ENCODE measurements at regions not wholly inside any gene's neighbourhood (a gene's known extent, or its start where the extent isn't known, plus 50 kb on each side); places are given as distances from the start of the nearest gene placed in this dataset.
"Not testable (repeated sequence)": the region's sequence is repeated elsewhere in the genome, so short reads cannot be mapped to it uniquely, and the experiment has no call there.

- DNase-seq (ENCODE audit: low read depth, low spot score): no peak
Measured at GRCh38 chr7:131075406-131075805, 252.3 kb upstream of the MKLN1 start.

- no peak for DNase-seq (ENCODE audit: low read depth, low spot score)
Measured at GRCh38 chr7:131076032-131076431, 251.6 kb upstream of the MKLN1 start.

- no peak for DNase-seq (ENCODE audit: low read depth, low spot score)
Measured at GRCh38 chr7:131076711-131077181, 250.9 kb upstream of the MKLN1 start.

GRCh38 chr7:131077735-131078134 lies 249.9 kb upstream of the MKLN1 start:
- DNase-seq (ENCODE audit: low read depth, low spot score): no peak

GRCh38 chr7:131080754-131081153 lies 246.9 kb upstream of the MKLN1 start:
- no peak for DNase-seq (ENCODE audit: low read depth, low spot score)

GRCh38 chr7:131081308-131081707 lies 246.4 kb upstream of the MKLN1 start:
- DNase-seq (ENCODE audit: low read depth, low spot score): no peak

- no peak for DNase-seq (ENCODE audit: low read depth, low spot score)
Measured at GRCh38 chr7:131083781-131084180, 243.9 kb upstream of the MKLN1 start.

DNA sequence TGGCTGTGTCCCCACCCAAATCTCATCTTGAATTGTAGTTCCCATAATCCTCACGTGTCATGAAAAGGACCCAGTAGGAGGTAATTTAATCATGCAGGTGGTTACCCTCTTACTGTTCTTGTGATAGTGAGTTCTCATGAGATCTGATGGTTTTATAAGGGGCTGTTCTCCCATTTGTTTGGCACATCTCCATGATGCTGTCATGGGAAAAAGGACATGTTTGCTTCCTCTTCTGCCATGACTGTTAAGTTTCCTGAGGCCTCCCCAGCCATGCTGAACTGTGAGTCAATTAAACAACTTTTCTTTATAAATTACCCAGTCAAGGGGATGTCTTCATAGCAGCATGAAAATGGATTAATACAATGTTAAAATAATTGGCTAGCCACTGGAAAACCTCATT lies 243.3 kb upstream of the MKLN1 start:
- not testable (repeated sequence) for DNase-seq (ENCODE audit: low read depth, low spot score)

- DNase-seq (ENCODE audit: low read depth, low spot score): no peak
Measured at GRCh38 chr7:131087756-131088658, 239.7 kb upstream of the MKLN1 start.

GRCh38 chr7:131090188-131090587 lies 237.5 kb upstream of the MKLN1 start:
- DNase-seq (ENCODE audit: low read depth, low spot score): no peak

GRCh38 chr7:131090886-131091692 lies 236.6 kb upstream of the MKLN1 start:
- no peak for DNase-seq (ENCODE audit: low read depth, low spot score)

DNA sequence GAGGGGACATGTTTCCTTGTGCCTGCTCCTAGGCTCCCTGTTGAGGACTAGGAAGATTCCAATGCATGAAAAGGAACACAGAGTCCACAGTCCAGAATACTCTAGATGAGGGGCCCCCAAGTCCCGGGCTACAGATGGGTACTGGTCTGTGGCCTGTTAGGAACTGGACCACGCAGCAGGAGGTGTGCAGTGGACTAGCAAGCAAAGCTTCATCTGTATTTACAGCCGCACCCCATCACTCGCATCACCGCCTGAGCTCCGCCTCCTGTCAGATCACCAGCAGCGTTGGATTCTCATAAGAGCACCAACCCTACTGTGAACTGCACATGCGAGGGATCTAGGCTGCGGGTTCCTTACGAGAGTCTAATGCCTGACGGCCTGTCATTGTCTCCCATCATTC lies 233.0 kb upstream of the MKLN1 start:
- DNase-seq (ENCODE audit: low read depth, low spot score): no peak

GRCh38 chr7:131095346-131095745 lies 232.3 kb upstream of the MKLN1 start:
- no peak for DNase-seq (ENCODE audit: low read depth, low spot score)

DNA sequence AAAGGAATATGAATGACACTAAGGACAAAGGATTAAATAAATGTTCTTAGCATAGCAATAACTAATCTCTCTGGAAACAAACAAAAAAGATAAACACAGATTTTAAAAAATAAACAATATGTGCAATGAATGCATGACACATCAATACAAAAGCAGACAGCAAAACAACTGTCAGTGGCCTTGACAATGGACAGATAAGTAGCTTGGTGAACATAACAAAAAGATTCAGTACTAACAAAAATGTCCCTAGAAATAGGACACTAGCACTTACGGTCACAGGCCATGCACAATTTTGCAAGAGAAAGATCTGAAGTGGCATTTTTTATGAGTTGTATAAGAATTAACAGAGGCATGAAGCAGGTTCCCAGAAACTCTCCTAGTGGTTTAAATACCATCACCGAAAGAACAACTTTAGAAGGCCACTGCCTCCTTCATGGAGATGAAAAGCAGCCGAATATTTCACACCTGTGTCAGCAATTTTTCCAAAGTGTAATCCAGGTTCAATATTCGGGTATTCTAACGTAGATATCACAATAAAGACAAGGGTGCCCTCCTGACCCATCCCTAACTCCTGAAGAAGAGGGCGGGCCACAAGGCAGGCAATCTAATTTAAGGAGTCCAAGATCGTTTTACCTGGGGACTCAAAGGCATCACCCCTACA lies 231.3 kb upstream of the MKLN1 start:
- no peak for DNase-seq (ENCODE audit: low read depth, low spot score)

- no peak for DNase-seq (ENCODE audit: low read depth, low spot score)
Measured at GRCh38 chr7:131097662-131098376, 229.9 kb upstream of the MKLN1 start.

GRCh38 chr7:131098527-131098926 lies 229.1 kb upstream of the MKLN1 start:
- DNase-seq (ENCODE audit: low read depth, low spot score): no peak

GRCh38 chr7:131100357-131101054 lies 227.2 kb upstream of the MKLN1 start:
- DNase-seq (ENCODE audit: low read depth, low spot score): no peak

DNA sequence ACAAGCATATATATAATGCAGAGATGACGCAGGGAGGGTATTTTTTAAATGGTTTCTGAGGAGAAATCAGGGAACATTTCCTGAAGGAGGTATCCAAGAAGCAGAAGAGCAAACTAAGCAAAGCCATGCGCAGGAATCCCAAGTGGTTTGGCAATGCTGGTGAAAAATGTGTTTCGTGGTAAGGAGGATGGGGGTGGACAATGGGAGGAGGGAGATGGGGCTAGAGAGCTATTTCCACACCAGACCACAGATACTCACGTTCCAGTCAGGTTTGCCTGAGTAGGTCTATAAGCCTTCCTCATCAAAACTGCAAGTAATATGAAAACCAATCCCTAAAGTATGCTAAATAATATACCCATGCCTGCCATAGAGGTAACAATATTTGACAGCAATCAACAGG lies 223.7 kb upstream of the MKLN1 start:
- no peak for DNase-seq (ENCODE audit: low read depth, low spot score)

GRCh38 chr7:131104596-131105293 lies 222.9 kb upstream of the MKLN1 start:
- DNase-seq (ENCODE audit: low read depth, low spot score): no peak

GRCh38 chr7:131105294-131105798 lies 222.3 kb upstream of the MKLN1 start:
- DNase-seq (ENCODE audit: low read depth, low spot score): no peak

Measured in activated naive CD8-positive, alpha-beta T cell treated with anti-CD3 and anti-CD28 coated beads, Interleukin-2, amount 50 U/mL, for 16 hours (primary cell).